ENCODE measurements at regions not wholly inside any gene's neighbourhood (a gene's known extent, or its start where the extent isn't known, plus 50 kb on each side); places are given as distances from the start of the nearest gene placed in this dataset.
A peak's percentile ranks its signal among the peaks of the same experiment; 100 is the strongest.

- Histone ChIP-seq H2BK20ac (ENCODE audit: low read depth, low read length) (no peak overlapping the region), H2BK5ac (ENCODE audit: low read depth, low read length, poor library complexity, severe bottlenecking) (no peak overlapping the region), H2AK5ac (ENCODE audit: low read depth, low read length) (no peak overlapping the region), H3K14ac (replicated peaks; ENCODE audit: low read depth, low read length) (no peak overlapping the region), H3K4me2 (ENCODE audit: low read depth, low read length) (no peak overlapping the region), H4K5ac (ENCODE audit: low read depth, low read length) (no peak overlapping the region), H3K18ac (ENCODE audit: low read depth, low read length) (no peak overlapping the region), H2BK15ac (ENCODE audit: low read depth, low read length) (no peak overlapping the region), H3K27me3 (ENCODE audit: control insufficient read depth, insufficient read depth, low read length) (no peaks in the 10 kb centered on the region), H3K36me3 (ENCODE audit: control insufficient read depth, insufficient read depth, low read length) (no peaks in the 10 kb centered on the region), H2BK120ac (ENCODE audit: low read depth, low read length) (no peak overlapping the region), H3K4me1 (ENCODE audit: control insufficient read depth, insufficient read depth, low read length) (no peaks in the 10 kb centered on the region), H3K4me3 (ENCODE audit: insufficient read depth, low read depth, low read length) (no peak overlapping the region), H4K20me1 (ENCODE audit: insufficient read depth, low read length) (no peaks in the 10 kb centered on the region), H3K27ac (ENCODE audit: insufficient read depth, low read length) (no peak overlapping the region; the same call in 1 of the 2 replicates), H3K9me1 (ENCODE audit: insufficient read depth, low read length) (no peaks in the 10 kb centered on the region), H3K4ac (ENCODE audit: low read depth, low read length) (no peak overlapping the region), H2AK9ac (replicated peaks; ENCODE audit: low read depth, low read length, poor library complexity) (no peak overlapping the region), H3K9ac (ENCODE audit: low read depth, low read length) (no peak overlapping the region), H4K8ac (ENCODE audit: low read depth in 2 of 2, low read length in 2 of 2) (no peak overlapping the region), H2AFZ (replicated peaks; ENCODE audit: low read length, poor library complexity) (no peak overlapping the region), H3K79me1 (ENCODE audit: low read depth in 1 of 2, low read length in 2 of 2) (no peaks in the 10 kb centered on the region), H3K56ac (ENCODE audit: extremely low read depth, insufficient read depth, low read length) (no peak overlapping the region), H3K9me3 (ENCODE audit: control insufficient read depth, insufficient read depth, low read length) (0 out of 2 replicates have a peak, but pooled peaks cover 2% of the 10 kb centered on the region), H4K91ac (ENCODE audit: insufficient read depth, low read depth, low read length) (no peak overlapping the region), H3K23ac (ENCODE audit: low read depth, low read length) (no peak overlapping the region)
- BruUV-seq (replicated peaks) = no TSS peak
- intact Hi-C loops (cut with micrococcal nuclease) = no loop called here
- no CpG with 5 or more reads among the region's 2 CpGs for WGBS, 2 experiments (ENCODE audit: extremely low coverage in 2 of 2, insufficient read length in 1 of 2)
- DNase-seq = peak; percentile 64
- in situ Hi-C loops (cut with MboI; ENCODE audit: low sequenced_read_pairs) = no loop called here
- CTCF ChIA-PET = interaction anchor here (0.6 kb wide), 1 partner anchor 135 kb away, joined by 3 read pairs; no protein-coding TSS in a partner anchor
- POLR2A ChIA-PET (ENCODE audit: unreplicated experiment) = no interaction called here
- ATAC-seq (ENCODE audit: low read depth) = peak; percentile 92
- TF ChIP-seq RFX5 (IDR thresholded peaks at IDR 0.05; ENCODE audit: low read depth, low read length) = no peak
- TF ChIP-seq SMC3 (IDR thresholded peaks at IDR 0.05; ENCODE audit: low read depth, low read length) = no peak
- TF ChIP-seq RAD21 (IDR thresholded peaks at IDR 0.05; ENCODE audit: low read length) = no peak
- TF ChIP-seq CEBPB (IDR thresholded peaks at IDR 0.05; ENCODE audit: low read depth, low read length) = no peak
- TF ChIP-seq POLR2A (IDR thresholded peaks at IDR 0.05; ENCODE audit: low read depth, low read length) = no peak
- TF ChIP-seq, protein P1, sequence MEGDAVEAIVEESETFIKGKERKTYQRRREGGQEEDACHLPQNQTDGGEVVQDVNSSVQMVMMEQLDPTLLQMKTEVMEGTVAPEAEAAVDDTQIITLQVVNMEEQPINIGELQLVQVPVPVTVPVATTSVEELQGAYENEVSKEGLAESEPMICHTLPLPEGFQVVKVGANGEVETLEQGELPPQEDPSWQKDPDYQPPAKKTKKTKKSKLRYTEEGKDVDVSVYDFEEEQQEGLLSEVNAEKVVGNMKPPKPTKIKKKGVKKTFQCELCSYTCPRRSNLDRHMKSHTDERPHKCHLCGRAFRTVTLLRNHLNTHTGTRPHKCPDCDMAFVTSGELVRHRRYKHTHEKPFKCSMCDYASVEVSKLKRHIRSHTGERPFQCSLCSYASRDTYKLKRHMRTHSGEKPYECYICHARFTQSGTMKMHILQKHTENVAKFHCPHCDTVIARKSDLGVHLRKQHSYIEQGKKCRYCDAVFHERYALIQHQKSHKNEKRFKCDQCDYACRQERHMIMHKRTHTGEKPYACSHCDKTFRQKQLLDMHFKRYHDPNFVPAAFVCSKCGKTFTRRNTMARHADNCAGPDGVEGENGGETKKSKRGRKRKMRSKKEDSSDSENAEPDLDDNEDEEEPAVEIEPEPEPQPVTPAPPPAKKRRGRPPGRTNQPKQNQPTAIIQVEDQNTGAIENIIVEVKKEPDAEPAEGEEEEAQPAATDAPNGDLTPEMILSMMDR (conservative IDR thresholded peaks at IDR 0.05; ENCODE audit: low read depth, low read length) = no peak
- no peak for TF ChIP-seq MXI1 (IDR thresholded peaks at IDR 0.05; ENCODE audit: borderline replicate concordance, low read depth, low read length)
- TF ChIP-seq NFE2L2 (IDR thresholded peaks at IDR 0.05; ENCODE audit: low read depth, low read length) = no peak
- dilution Hi-C loops (cut with HindIII; ENCODE audit: low sequenced_read_pairs, unreplicated experiment) = no loop called here
Observed at GRCh38 chr10:10902951-10903350, 114.7 kb upstream of the CELF2 start.

Data from IMR-90 (cell line).